ENCODE measurements at regions not wholly inside any gene's neighbourhood (a gene's known extent, or its start where the extent isn't known, plus 50 kb on each side); places are given as distances from the start of the nearest gene placed in this dataset.

- Histone ChIP-seq H3K4me1 (ENCODE audit: control insufficient read depth in 1 of 2, insufficient read depth in 2 of 2, low read length in 2 of 2) (no peaks in the 10 kb centered on the region), H3K27me3 (ENCODE audit: insufficient read depth, low read length) (no peaks in the 10 kb centered on the region), H3K9me2 (ENCODE audit: insufficient read depth) (no peaks in the 10 kb centered on the region; the same call in 1 of the 2 replicates), H3K36me3 (ENCODE audit: control insufficient read depth in 1 of 2, insufficient read depth in 2 of 2, low read length in 2 of 2) (no peaks in the 10 kb centered on the region), H3K9ac (ENCODE audit: low read length) (no peak overlapping the region), H2AFZ (ENCODE audit: low read depth, low read length, poor library complexity, severe bottlenecking) (peak overlapping the region; percentile 51), H3K27ac (ENCODE audit: low read depth, low read length) (no peak overlapping the region), H3K4me2 (ENCODE audit: low read length) (no peak overlapping the region), H3K79me2 (ENCODE audit: insufficient read depth, low read length) (no peaks in the 10 kb centered on the region), H3K9me3 (ENCODE audit: control insufficient read depth in 1 of 2, insufficient read depth in 1 of 2, low read depth in 1 of 2, low read length in 2 of 2) (no peaks in the 10 kb centered on the region), H3K4me3 (replicated peaks in 1 of 2; ENCODE audit: low read depth in 1 of 2, low read length in 2 of 2) (no peak overlapping the region), H4K20me1 (ENCODE audit: insufficient read depth) (no peaks in the 10 kb centered on the region)
- RAD21 ChIA-PET (ENCODE audit: low non-redundant PET in 1 of 2, low total read pairs in 2 of 2, uncharacterized antibody in 2 of 2, unreplicated experiment in 2 of 2), result no interaction called here
- POLR2A ChIA-PET, result no interaction called here
- no TSS peak for BruUV-seq (replicated peaks)
- DNase-seq (ENCODE audit: low read depth, low spot score), result no peak
- TF ChIP-seq CBX3 (IDR thresholded peaks at IDR 0.05; ENCODE audit: low read depth) (no peak), MAX (IDR thresholded peaks at IDR 0.05) (no peak), JUND (IDR thresholded peaks at IDR 0.05) (no peak), TCF7L2 (IDR thresholded peaks at IDR 0.05; ENCODE audit: borderline replicate concordance, extremely low read depth, insufficient read depth, insufficient read length) (no peak), POLR2A (IDR thresholded peaks at IDR 0.05; ENCODE audit: borderline replicate concordance, extremely low read depth, insufficient read depth, insufficient read length) (no peak), YY1 (IDR thresholded peaks at IDR 0.05; ENCODE audit: extremely low read depth, insufficient replicate concordance, low read depth, low read length) (no peak), EZH2 (IDR thresholded peaks at IDR 0.05) (no peak), EGR1 (IDR thresholded peaks at IDR 0.05; ENCODE audit: low read depth) (no peak), ZBTB33 (IDR thresholded peaks at IDR 0.05; ENCODE audit: extremely low read depth, insufficient replicate concordance, low read length) (no peak), REST (IDR thresholded peaks at IDR 0.05; ENCODE audit: low read depth) (no peak), CTCF (IDR thresholded peaks at IDR 0.05 in 2 of 3, conservative IDR thresholded peaks at IDR 0.05 in 1 of 3; ENCODE audit: borderline replicate concordance in 1 of 3, insufficient read depth in 1 of 3, low read depth in 2 of 3, low read length in 2 of 3) (no peak), ELF1 (IDR thresholded peaks at IDR 0.05; ENCODE audit: borderline replicate concordance, low read depth) (no peak)
- intact Hi-C loops (cut with micrococcal nuclease), result no loop called here
- ATAC-seq, result no peak
- CTCF ChIA-PET, result no interaction called here
Observed at GRCh38 chr1:194860248-194861201, 1674.1 kb upstream of the B3GALT2 start.

Data from HCT116 (cell line).